GM12875 (cell line): ENCODE measurements at regions not wholly inside any gene's neighbourhood (a gene's known extent, or its start where the extent isn't known, plus 50 kb on each side); places are given as distances from the start of the nearest gene placed in this dataset.
"Not testable (repeated sequence)": the region's sequence is repeated elsewhere in the genome, so short reads cannot be mapped to it uniquely, and the experiment has no call there.

Experiments
- H3K4me3 ChIP-seq: one replicate; pipeline ENCODE4 v1.5.1; 2011; ENCODE audit warnings: low read depth, low read length, control low read depth
- TF ChIP-seq, protein P1 (sequence below): IDR thresholded peaks from 2 replicates; pipeline ENCODE4 v1.5.1; 2011; ENCODE audit warnings: low read depth, mild to moderate bottlenecking, control low read depth, inconsistent platforms, low read length, moderate library complexity, borderline replicate concordance; ENCODE audit not compliant: insufficient read depth

DNA sequence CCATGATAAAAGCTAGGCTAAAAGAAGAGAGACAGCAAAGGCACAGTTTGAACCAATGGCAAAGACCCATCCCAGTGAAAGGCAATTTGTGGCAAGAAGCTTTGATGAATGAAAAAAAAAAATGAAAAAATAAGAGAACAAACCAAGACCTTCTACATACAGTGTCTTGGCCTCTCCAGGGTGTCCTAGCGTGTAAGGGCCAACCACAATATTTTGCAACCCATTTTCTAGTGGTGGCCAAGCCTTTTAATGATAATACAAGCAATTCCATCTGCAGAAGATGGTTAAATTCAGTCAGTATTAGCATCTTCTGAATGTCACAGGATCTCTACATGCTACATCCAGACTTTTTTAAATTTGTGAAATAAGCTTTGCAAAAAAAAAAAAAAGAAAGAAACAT, 270.4 kb downstream of the LRATD1 start:
- TF ChIP-seq, protein P1, sequence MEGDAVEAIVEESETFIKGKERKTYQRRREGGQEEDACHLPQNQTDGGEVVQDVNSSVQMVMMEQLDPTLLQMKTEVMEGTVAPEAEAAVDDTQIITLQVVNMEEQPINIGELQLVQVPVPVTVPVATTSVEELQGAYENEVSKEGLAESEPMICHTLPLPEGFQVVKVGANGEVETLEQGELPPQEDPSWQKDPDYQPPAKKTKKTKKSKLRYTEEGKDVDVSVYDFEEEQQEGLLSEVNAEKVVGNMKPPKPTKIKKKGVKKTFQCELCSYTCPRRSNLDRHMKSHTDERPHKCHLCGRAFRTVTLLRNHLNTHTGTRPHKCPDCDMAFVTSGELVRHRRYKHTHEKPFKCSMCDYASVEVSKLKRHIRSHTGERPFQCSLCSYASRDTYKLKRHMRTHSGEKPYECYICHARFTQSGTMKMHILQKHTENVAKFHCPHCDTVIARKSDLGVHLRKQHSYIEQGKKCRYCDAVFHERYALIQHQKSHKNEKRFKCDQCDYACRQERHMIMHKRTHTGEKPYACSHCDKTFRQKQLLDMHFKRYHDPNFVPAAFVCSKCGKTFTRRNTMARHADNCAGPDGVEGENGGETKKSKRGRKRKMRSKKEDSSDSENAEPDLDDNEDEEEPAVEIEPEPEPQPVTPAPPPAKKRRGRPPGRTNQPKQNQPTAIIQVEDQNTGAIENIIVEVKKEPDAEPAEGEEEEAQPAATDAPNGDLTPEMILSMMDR = no peak

DNA sequence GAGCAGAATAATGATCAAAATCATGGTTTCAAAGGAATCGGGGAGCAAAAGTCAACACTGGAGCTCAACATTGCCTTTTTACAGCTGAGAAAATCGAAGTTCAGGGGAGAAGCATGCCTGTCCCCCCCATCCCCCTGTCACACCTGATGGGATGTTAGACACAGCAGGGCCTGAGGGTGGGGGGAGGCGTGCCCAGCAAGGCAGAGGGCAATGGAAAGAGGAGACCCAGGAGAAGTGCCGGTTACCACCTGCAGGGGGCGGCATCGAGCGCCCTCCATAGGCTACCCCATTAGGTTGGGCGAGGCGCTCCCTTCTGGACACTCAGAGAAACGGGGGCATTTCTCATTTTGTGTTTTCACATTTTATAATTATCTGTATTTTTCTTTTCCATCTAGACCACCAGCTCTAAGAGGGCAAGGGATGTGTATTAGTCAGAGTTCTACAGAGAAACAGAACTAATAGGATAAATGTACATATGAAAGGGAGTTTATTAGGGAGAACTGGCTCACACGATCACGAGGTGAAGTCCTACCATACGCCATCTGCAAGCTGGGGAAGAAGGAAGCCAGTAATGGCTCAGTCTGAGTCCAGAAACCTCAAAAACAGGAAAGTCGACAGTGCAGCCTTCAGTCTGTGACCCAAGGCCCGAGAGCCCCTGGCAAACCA, 271.3 kb downstream of the LRATD1 start:
- H3K4me3 ChIP-seq = no peak overlapping the region
- TF ChIP-seq, protein P1 = peak; percentile 98

More for the DNA sequence above, 270.4 kb downstream of the LRATD1 start:
- H3K4me3 ChIP-seq = no peak overlapping the region

DNA sequence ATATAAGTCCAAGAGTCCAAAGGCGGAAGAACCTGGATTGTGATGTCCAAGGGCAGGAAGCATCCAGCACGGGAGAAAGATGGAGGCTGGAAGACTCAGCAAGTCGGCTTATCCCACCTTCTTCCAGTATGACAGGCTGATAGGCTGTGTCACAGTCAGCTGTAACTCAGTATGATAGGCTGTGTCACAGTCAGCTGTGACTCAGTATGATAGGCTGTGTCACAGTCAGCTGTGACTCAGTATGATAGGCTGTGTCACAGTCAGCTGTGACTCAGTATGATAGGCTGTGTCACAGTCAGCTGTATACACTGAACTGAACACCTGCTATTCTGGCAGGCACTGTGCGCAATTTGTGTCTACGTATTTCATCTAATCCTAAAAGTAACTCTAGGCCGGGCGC, 271.9 kb downstream of the LRATD1 start:
- H3K4me3 ChIP-seq = not testable (repeated sequence)

DNA sequence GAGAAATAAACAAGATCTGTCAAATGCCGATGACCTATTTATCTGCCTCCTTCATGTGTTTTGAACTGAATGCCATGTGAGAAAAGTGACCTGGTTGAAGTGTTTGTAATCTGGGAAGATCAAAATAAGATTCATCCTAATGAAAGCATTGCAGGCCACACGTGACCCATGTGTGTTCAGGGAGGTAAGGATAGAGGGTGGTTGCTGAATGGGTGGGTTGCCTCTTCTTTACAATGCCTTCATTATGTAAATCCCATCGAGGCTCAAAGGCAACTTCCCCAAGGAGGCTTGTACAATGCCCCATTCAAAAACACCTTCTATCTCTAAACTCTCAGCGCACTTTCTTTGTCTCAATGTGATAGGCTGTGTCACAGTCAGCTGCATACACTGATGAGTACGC, 273.1 kb downstream of the LRATD1 start:
- H3K4me3 ChIP-seq = no peak overlapping the region
- TF ChIP-seq, protein P1 = no peak

DNA sequence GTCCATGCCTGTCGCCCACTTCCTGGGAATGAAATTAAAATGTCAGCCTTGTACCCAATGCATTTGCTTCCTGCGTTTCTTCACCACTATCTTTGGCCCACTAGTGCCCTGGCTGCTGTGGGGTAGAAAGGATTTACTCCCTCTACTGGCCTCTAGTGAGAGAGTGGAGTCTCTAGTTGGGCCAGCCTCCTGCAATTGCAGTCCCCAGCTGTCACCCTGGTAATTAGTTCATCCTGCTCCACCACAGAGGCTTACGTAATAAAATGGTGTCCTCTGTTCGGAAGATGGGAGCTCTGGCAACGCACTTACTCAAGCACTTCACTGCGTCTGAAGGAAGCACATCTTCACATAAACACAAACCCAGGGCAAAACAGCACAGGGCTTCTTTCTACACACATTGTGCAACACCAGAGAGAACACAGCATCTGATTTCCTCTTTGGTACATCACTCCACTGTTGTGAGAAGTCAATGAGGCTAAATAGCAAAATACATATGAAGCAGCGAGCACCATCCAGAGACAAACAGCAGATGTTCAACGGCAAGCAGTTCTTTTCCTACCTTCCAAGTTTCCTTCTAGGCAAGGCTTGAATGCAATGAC, 274.6 kb downstream of the LRATD1 start:
- TF ChIP-seq, protein P1 = 0 out of 2 replicates have a peak, but pooled peaks have one; percentile 23
- H3K4me3 ChIP-seq = no peak overlapping the region

DNA sequence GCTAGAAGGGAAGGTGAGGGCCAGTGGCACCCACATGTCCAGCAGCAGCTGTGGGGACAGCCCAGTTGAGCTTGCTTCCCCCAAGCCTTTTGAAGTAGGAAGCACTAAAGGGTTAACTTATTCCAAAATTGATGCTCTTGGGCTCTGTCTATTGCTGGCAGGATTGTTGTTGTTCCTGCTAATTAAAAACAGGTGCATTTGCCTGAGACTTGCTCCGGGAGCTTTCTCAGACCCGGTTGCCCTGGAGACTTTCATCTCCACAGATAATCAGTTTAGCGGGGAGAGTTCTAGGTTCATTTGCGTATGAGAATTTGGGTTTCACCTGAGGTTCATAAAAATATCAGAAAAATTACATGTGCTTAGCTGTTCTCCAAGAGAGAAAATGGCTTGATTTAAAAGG, 277.3 kb downstream of the LRATD1 start:
- H3K4me3 ChIP-seq = no peak overlapping the region
- TF ChIP-seq, protein P1 = no peak

DNA sequence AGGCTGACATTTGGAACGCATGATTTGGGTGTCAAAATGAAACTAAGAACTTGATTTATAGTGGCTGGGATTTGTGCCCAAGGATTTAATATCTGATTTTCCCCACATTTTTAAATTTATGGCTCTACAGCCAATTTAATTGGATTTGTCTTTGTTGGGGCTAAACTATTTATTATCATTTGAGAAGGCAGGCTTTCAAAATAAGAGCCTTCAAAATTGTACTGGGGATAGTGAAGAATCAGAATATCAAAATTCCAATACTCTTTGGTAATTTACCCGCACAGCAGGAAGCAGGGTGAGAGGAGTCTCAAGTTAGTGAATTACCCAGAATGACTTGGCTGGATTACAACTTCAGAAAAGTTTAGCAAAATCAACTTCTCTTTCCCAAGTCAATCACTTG, 278.1 kb downstream of the LRATD1 start:
- H3K4me3 ChIP-seq = no peak overlapping the region
- TF ChIP-seq, protein P1 = no peak

DNA sequence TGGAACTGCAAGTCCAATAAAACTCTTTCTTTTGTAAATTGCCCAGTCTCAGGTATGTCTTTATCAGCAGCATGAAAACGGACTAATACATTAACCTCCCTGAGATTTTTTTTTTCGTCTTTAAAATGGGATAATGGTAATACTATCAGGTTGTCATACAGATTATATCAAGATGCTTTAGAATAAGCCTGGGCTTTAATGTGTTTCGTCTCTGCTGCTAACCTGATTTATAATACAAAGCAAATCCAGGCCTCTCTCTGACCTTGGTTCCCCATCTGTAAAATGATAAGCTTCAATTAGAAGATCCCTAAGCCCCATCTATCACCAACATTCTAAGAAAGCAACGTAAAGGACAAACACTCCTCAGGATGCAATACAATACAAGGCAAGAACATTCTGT, 283.5 kb downstream of the LRATD1 start:
- TF ChIP-seq, protein P1 = no peak
- no peak overlapping the region for H3K4me3 ChIP-seq
